ENCODE measurements at regions not wholly inside any gene's neighbourhood (a gene's known extent, or its start where the extent isn't known, plus 50 kb on each side); places are given as distances from the start of the nearest gene placed in this dataset.

GRCh38 chr9:738209-738915 is 103.1 kb upstream of the DMRT1 start:
- intact Hi-C loops (cut with micrococcal nuclease; ENCODE audit: unreplicated experiment) = no loop called here

GRCh38 chr9:739362-739761 is 102.1 kb upstream of the DMRT1 start:
- H3K9me3 ChIP-seq (ENCODE audit: low read length) = no peaks in the 10 kb centered on the region
- intact Hi-C loops (cut with micrococcal nuclease; ENCODE audit: unreplicated experiment) = no loop called here
- no peak for DNase-seq (ENCODE audit: low spot score)
- POLR2A ChIA-PET = interaction anchor here (0.9 kb wide), 1 partner anchor 11 kb away, joined by 3 read pairs; no protein-coding TSS in a partner anchor
- H3K36me3 ChIP-seq (ENCODE audit: insufficient read depth, low read length) = peaks cover 91% of the 10 kb centered on the region
- BruUV-seq (replicated peaks) = no TSS peak
- no peaks in the 10 kb centered on the region for H3K9me2 ChIP-seq (ENCODE audit: insufficient read depth, low read length)
- no peaks in the 10 kb centered on the region for H3K4me1 ChIP-seq (ENCODE audit: insufficient read depth, low read length, poor library complexity, severe bottlenecking)
- CTCF ChIA-PET (ENCODE audit: unreplicated experiment) = no interaction called here
- H2AFZ ChIP-seq (ENCODE audit: low read length) = no peak overlapping the region
- H3K79me2 ChIP-seq (ENCODE audit: insufficient read depth, low read depth, low read length) = no peaks in the 10 kb centered on the region
- H4K20me1 ChIP-seq (ENCODE audit: insufficient read depth, low read length) = no peaks in the 10 kb centered on the region
- no peak overlapping the region for H3K4me3 ChIP-seq (ENCODE audit: low read depth, low read length, poor library complexity, severe bottlenecking)
- TF ChIP-seq EZH2phosphoT487 (IDR thresholded peaks at IDR 0.05; ENCODE audit: borderline replicate concordance, low read depth, low read length) = no peak
- no peak for TF ChIP-seq CTCF (conservative IDR thresholded peaks at IDR 0.05; ENCODE audit: low read length)
- H3K4me2 ChIP-seq (ENCODE audit: low read length) = no peak overlapping the region
- H3K27ac ChIP-seq (ENCODE audit: low read depth, low read length, poor library complexity, severe bottlenecking) = no peak overlapping the region

More at GRCh38 chr9:738209-738915, 103.1 kb upstream of the DMRT1 start:
- H3K9me2 ChIP-seq (ENCODE audit: insufficient read depth, low read length) = no peaks in the 10 kb centered on the region
- no TSS peak for BruUV-seq (replicated peaks)
- no peaks in the 10 kb centered on the region for H3K79me2 ChIP-seq (ENCODE audit: insufficient read depth, low read depth, low read length)
- no peak overlapping the region for H3K4me3 ChIP-seq (ENCODE audit: low read depth, low read length, poor library complexity, severe bottlenecking)
- TF ChIP-seq CTCF (conservative IDR thresholded peaks at IDR 0.05; ENCODE audit: low read length) (no peak), EZH2phosphoT487 (IDR thresholded peaks at IDR 0.05; ENCODE audit: borderline replicate concordance, low read depth, low read length) (no peak)
- DNase-seq (ENCODE audit: low spot score) = no peak
- H2AFZ ChIP-seq (ENCODE audit: low read length) = no peak overlapping the region
- peaks cover 87% of the 10 kb centered on the region for H3K36me3 ChIP-seq (ENCODE audit: insufficient read depth, low read length)
- ChIA-PET CTCF (ENCODE audit: unreplicated experiment) (no interaction called here), POLR2A (no interaction called here)
- H3K4me2 ChIP-seq (ENCODE audit: low read length) = no peak overlapping the region
- H4K20me1 ChIP-seq (ENCODE audit: insufficient read depth, low read length) = no peaks in the 10 kb centered on the region
- no peaks in the 10 kb centered on the region for H3K9me3 ChIP-seq (ENCODE audit: low read length)
- H3K4me1 ChIP-seq (ENCODE audit: insufficient read depth, low read length, poor library complexity, severe bottlenecking) = no peaks in the 10 kb centered on the region
- no peak overlapping the region for H3K27ac ChIP-seq (ENCODE audit: low read depth, low read length, poor library complexity, severe bottlenecking)

- POLR2A ChIA-PET = interaction anchor here (0.7 to 0.9 kb wide), 2 partner anchors 10 to 262 kb away, joined by 3 read pairs; no protein-coding TSS in a partner anchor
- CTCF ChIA-PET (ENCODE audit: unreplicated experiment) = no interaction called here
- intact Hi-C loops (cut with micrococcal nuclease; ENCODE audit: unreplicated experiment) = no loop called here
These were observed 101.3 kb upstream of the DMRT1 start for GRCh38 chr9:740221-740620.

More at GRCh38 chr9:740221-740620, 101.3 kb upstream of the DMRT1 start:
- no TSS peak for BruUV-seq (replicated peaks)
- no peaks in the 10 kb centered on the region for H3K79me2 ChIP-seq (ENCODE audit: insufficient read depth, low read depth, low read length)
- peaks cover 92% of the 10 kb centered on the region for H3K36me3 ChIP-seq (ENCODE audit: insufficient read depth, low read length)
- no peak overlapping the region for H2AFZ ChIP-seq (ENCODE audit: low read length)
- H3K9me2 ChIP-seq (ENCODE audit: insufficient read depth, low read length) = no peaks in the 10 kb centered on the region
- no peaks in the 10 kb centered on the region for H3K4me1 ChIP-seq (ENCODE audit: insufficient read depth, low read length, poor library complexity, severe bottlenecking)
- no peak for DNase-seq (ENCODE audit: low spot score)
- no peak overlapping the region for H3K27ac ChIP-seq (ENCODE audit: low read depth, low read length, poor library complexity, severe bottlenecking)
- H3K4me3 ChIP-seq (ENCODE audit: low read depth, low read length, poor library complexity, severe bottlenecking) = no peak overlapping the region
- no peak overlapping the region for H3K4me2 ChIP-seq (ENCODE audit: low read length)
- H4K20me1 ChIP-seq (ENCODE audit: insufficient read depth, low read length) = no peaks in the 10 kb centered on the region
- no peaks in the 10 kb centered on the region for H3K9me3 ChIP-seq (ENCODE audit: low read length)
- no peak for TF ChIP-seq CTCF (conservative IDR thresholded peaks at IDR 0.05; ENCODE audit: low read length)
- no peak for TF ChIP-seq EZH2phosphoT487 (IDR thresholded peaks at IDR 0.05; ENCODE audit: borderline replicate concordance, low read depth, low read length)

All from OCI-LY7 (cell line).